AG04449 (cell line): ENCODE measurements at regions not wholly inside any gene's neighbourhood (a gene's known extent, or its start where the extent isn't known, plus 50 kb on each side); places are given as distances from the start of the nearest gene placed in this dataset.
"Not testable (repeated sequence)": the region's sequence is repeated elsewhere in the genome, so short reads cannot be mapped to it uniquely, and the experiment has no call there.

Experiments
- CTCF ChIA-PET: fragments of 350-600 bp; formaldehyde crosslinking; extraction: SDS; loops from one replicate; lab custom pipeline; 2021; ENCODE audit warnings: antibody characterized with exemption; lab: Yijun Ruan, JAX
- POLR2A ChIA-PET: fragments of 400-600, 350-600 bp; formaldehyde crosslinking; extraction: SDS; loops from one replicate; lab custom pipeline; 2020; ENCODE audit warnings: antibody characterized with exemption, inconsistent platforms; lab: Yijun Ruan, JAX
- DNase-seq: peaks from one replicate; pipeline ENCODE4 v3.0.0-alpha.2; 2010; ENCODE audit warnings: low read depth, low spot score
- H3K4me3 ChIP-seq: 2 replicates; pipeline ENCODE4 v1.5.1; 2011; ENCODE audit warnings: low read depth, mild to moderate bottlenecking, control low read depth, low read length
- TF ChIP-seq, protein P1 (sequence below): IDR thresholded peaks from one replicate; pipeline ENCODE4 v1.5.1; 2011; ENCODE audit warnings: mild to moderate bottlenecking, moderate library complexity, low read length, control low read depth, inconsistent platforms; ENCODE audit not compliant: insufficient read depth; ENCODE audit errors: missing control alignments

GRCh38 chr5:119968690-119969089, 339.3 kb downstream of the FAM170A start:
- no peak overlapping the region for H3K4me3 ChIP-seq
- TF ChIP-seq, protein P1, sequence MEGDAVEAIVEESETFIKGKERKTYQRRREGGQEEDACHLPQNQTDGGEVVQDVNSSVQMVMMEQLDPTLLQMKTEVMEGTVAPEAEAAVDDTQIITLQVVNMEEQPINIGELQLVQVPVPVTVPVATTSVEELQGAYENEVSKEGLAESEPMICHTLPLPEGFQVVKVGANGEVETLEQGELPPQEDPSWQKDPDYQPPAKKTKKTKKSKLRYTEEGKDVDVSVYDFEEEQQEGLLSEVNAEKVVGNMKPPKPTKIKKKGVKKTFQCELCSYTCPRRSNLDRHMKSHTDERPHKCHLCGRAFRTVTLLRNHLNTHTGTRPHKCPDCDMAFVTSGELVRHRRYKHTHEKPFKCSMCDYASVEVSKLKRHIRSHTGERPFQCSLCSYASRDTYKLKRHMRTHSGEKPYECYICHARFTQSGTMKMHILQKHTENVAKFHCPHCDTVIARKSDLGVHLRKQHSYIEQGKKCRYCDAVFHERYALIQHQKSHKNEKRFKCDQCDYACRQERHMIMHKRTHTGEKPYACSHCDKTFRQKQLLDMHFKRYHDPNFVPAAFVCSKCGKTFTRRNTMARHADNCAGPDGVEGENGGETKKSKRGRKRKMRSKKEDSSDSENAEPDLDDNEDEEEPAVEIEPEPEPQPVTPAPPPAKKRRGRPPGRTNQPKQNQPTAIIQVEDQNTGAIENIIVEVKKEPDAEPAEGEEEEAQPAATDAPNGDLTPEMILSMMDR, result no peak
- no peak for DNase-seq
- CTCF ChIA-PET, result no interaction called here
- POLR2A ChIA-PET, result no interaction called here

DNA sequence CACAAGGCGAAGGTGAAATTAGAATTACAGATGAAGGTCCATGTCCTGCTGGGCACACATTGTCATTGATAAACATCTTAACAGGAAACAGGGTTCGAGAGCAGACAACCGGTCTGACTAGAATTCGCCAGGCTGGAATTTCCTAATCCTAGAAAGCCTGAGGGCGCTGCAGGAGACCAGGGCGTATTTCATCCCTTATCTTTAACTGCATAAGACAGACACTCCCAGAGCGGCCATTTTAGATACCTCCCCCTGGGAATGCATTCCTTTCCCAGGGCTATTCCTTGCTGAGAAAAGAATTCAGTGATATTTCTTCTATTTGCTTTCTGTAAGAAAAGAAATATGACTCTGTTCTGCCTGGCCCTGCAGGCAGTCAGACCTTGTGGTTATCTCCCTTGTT, 357.7 kb downstream of the FAM170A start:
- DNase-seq, H3K4me3 ChIP-seq, CTCF ChIA-PET, POLR2A ChIA-PET: not testable (repeated sequence)

- DNase-seq, result no peak
- H3K4me3 ChIP-seq, result no peak overlapping the region
- TF ChIP-seq, protein P1, result no peak
- CTCF ChIA-PET, result no interaction called here
- POLR2A ChIA-PET, result no interaction called here
These were observed 362.3 kb downstream of the FAM170A start for GRCh38 chr5:119991625-119992024.

DNA sequence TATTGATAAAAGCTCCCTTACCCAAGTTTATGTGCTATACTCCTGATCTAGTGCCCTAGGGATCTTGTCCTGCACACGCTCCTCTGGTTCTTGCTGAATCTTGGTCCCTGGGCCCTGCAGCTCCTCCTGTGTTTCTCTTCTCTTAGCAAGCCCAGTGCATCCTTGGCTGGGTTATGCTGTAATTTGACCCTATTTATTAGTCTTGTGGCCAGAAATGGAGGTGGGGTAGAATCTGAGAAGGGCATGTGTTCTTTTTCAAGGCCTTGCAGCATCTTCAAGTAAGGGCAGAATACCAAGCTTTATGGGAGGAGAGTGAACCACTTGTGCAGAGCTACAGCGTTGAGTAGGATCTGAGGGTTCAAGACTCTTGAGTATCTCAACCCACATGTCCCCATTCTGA, 366.8 kb downstream of the FAM170A start:
- DNase-seq, result no peak
- ChIA-PET CTCF (no interaction called here), POLR2A (no interaction called here)
- no peak overlapping the region for H3K4me3 ChIP-seq
- TF ChIP-seq, protein P1, result no peak

- DNase-seq, result no peak
- TF ChIP-seq, protein P1, result no peak
- no peak overlapping the region for H3K4me3 ChIP-seq
- ChIA-PET POLR2A (no interaction called here), CTCF (no interaction called here)
These were observed 378.2 kb downstream of the FAM170A start for GRCh38 chr5:120007598-120007997.

- POLR2A ChIA-PET, result interaction anchor here (0.6 kb wide), 1 partner anchor 35 kb away, joined by 4 read pairs; no protein-coding TSS in a partner anchor
These were observed 383.1 kb downstream of the FAM170A start for GRCh38 chr5:120012431-120012830.

DNA sequence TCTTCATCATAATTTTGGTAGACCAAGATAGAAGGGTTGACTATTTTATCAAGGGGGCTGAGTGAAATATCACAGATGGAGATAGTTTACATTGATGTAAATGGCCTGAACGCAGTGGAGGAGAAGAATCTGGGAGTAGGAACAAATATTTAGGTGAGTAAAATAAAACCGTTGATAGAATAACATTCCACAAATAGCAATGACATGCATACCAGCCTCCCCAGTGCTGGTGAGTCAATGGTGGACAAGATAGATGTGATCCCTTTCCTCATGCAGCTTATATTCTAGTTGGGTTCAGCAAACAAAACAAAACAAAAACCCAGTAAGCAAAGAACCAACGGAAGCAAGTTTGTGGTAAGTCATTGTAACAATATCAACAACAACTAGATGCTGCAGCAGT, 385.2 kb downstream of the FAM170A start:
- POLR2A ChIA-PET, result interaction anchor here (0.6 kb wide), 1 partner anchor 793 kb away, joined by 3 read pairs; no protein-coding TSS in a partner anchor
- TF ChIP-seq, protein P1, result no peak
- H3K4me3 ChIP-seq, result no peak overlapping the region
- CTCF ChIA-PET, result no interaction called here
- DNase-seq, result no peak

More at GRCh38 chr5:120012431-120012830, 383.1 kb downstream of the FAM170A start:
- DNase-seq, result no peak
- CTCF ChIA-PET, result no interaction called here
- TF ChIP-seq, protein P1, result no peak
- no peak overlapping the region for H3K4me3 ChIP-seq
